ENCODE measurements at regions not wholly inside any gene's neighbourhood (a gene's known extent, or its start where the extent isn't known, plus 50 kb on each side); places are given as distances from the start of the nearest gene placed in this dataset.

DNA sequence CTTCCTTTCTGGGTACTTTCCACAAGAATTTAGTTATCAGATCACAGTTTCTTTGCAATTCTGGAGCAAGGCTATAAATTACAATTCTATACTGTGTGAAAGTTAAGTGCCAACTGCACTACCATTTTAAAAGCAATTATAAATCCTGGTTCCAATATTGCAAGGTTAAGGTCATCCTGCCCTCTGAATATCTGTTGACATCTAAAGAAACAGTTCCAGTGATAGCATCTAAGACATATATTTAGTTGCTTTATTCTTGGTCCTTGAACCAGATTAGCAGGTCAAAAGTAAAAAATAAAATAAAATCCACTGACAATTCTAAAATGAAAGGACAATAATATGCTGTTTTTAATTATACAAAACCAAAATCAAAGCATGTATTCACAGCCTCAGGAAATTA, 334.2 kb downstream of the ATXN7L3B start:
- no peak overlapping the region for H2AFZ ChIP-seq (ENCODE audit: low read depth, low read length)
- no peaks in the 10 kb centered on the region for H3K4me1 ChIP-seq (ENCODE audit: insufficient read depth, low read length)
- H3K9me3 ChIP-seq (ENCODE audit: low read length) = no peaks in the 10 kb centered on the region
- no peaks in the 10 kb centered on the region for H3K36me3 ChIP-seq (ENCODE audit: insufficient read depth, low read length)
- H3K27me3 ChIP-seq (ENCODE audit: insufficient read depth, low read length) = no peaks in the 10 kb centered on the region
- no peak overlapping the region for H3K4me3 ChIP-seq (ENCODE audit: low read length)

DNA sequence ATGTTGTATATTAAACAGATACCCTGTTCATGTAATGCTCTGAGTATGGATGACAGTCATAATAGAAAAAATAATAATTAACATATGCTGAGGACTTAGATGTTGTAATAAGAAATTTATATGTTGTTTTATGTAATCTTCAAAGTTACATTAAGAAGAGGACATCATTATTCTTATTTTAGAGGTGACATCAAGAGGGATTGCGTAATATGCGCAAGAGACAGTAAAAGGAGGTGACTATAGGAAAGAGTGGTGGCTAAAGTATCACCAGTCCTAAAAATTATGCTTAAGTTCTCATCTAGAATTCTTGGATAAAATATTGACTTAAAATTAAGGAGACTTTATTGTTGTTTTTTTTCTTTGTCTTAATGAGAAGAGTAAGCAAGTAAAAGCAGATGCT, 323.9 kb downstream of the KCNC2 start:
- no peaks in the 10 kb centered on the region for H3K36me3 ChIP-seq (ENCODE audit: insufficient read depth, low read length)
- no peak overlapping the region for H3K4me3 ChIP-seq (ENCODE audit: low read length)
- H3K27me3 ChIP-seq (ENCODE audit: insufficient read depth, low read length) = no peaks in the 10 kb centered on the region
- H3K4me1 ChIP-seq (ENCODE audit: insufficient read depth, low read length) = peaks cover 4% of the 10 kb centered on the region
- H3K9me3 ChIP-seq (ENCODE audit: low read length) = no peaks in the 10 kb centered on the region
- H2AFZ ChIP-seq (ENCODE audit: low read depth, low read length) = no peak overlapping the region

DNA sequence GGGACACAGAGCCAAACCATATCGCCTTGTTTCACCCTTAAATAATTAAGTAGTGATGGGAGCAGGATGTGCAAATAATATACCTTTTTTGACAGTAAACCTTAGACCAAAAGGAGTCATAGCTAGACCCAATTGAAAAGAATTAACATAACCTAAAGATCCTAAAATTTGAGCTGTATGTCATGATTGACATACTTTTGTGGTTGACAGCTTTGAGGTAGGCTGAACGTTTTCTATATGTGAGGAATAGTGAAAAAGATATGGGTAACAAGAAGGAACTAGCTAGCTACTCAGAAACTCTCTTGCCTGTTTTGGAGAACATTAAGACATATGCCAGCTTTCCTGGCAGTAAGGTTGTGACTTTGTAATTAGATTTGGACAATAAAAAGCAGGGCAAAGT, 320.6 kb downstream of the KCNC2 start:
- Histone ChIP-seq H3K27me3 (ENCODE audit: insufficient read depth, low read length) (no peaks in the 10 kb centered on the region), H3K36me3 (ENCODE audit: insufficient read depth, low read length) (no peaks in the 10 kb centered on the region), H3K9me3 (ENCODE audit: low read length) (no peaks in the 10 kb centered on the region), H2AFZ (ENCODE audit: low read depth, low read length) (no peak overlapping the region), H3K4me1 (ENCODE audit: insufficient read depth, low read length) (peaks cover 20% of the 10 kb centered on the region), H3K4me3 (ENCODE audit: low read length) (no peak overlapping the region)

DNA sequence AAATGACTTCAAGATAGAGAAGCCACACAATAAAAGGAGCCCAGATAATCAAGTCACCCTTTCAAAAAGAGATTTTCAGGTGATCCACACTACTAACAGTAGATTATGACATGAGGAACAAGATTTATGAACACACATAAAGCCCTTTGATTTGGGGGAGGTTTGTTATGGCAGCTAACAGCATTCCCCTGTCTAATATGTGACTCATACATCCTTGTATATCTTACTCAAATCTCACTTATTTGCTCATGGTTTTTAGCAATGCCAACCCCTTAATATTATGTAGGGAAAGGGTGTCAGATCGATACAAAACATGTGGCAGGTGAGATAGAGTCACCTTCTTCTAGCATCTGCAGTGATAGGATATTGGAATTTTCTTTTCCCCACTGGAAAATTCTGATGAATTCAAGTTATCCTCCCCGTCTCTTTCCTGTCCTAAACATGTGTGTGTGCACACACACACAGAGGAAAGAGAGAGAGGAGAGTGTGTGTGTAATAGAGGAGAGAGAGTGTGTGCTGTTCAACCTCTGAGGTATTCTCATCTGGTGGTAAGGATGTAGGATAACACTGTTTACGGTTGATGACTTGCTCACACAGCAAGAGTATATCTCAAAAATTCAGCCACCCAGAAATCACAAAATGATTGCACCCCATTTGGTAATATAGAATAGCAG, 319.9 kb downstream of the KCNC2 start:
- Histone ChIP-seq H3K9me3 (ENCODE audit: low read length) (no peaks in the 10 kb centered on the region), H3K27me3 (ENCODE audit: insufficient read depth, low read length) (no peaks in the 10 kb centered on the region), H3K4me3 (ENCODE audit: low read length) (no peak overlapping the region), H3K4me1 (ENCODE audit: insufficient read depth, low read length) (peaks cover 20% of the 10 kb centered on the region), H3K36me3 (ENCODE audit: insufficient read depth, low read length) (no peaks in the 10 kb centered on the region), H2AFZ (ENCODE audit: low read depth, low read length) (no peak overlapping the region)

DNA sequence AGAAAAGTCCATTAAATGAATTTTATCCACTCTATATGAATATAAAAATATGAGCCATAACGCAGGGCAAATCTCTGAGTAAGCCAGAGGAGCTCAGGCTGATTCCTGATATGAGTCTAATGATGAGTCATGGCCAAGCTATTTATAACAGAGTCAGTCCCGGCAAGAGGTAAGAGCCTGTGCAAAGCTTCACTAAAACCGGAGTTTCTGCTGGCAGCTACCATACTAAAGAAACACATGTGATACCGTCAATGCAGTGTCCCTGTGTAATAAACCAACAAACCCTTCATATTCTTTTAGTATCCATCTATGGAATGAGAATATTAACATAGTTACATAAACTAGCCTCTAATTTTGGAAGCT, 319.4 kb downstream of the KCNC2 start:
- no peaks in the 10 kb centered on the region for H3K27me3 ChIP-seq (ENCODE audit: insufficient read depth, low read length)
- H3K4me1 ChIP-seq (ENCODE audit: insufficient read depth, low read length) = peaks cover 20% of the 10 kb centered on the region
- H3K9me3 ChIP-seq (ENCODE audit: low read length) = no peaks in the 10 kb centered on the region
- no peak overlapping the region for H2AFZ ChIP-seq (ENCODE audit: low read depth, low read length)
- no peaks in the 10 kb centered on the region for H3K36me3 ChIP-seq (ENCODE audit: insufficient read depth, low read length)
- no peak overlapping the region for H3K4me3 ChIP-seq (ENCODE audit: low read length)

DNA sequence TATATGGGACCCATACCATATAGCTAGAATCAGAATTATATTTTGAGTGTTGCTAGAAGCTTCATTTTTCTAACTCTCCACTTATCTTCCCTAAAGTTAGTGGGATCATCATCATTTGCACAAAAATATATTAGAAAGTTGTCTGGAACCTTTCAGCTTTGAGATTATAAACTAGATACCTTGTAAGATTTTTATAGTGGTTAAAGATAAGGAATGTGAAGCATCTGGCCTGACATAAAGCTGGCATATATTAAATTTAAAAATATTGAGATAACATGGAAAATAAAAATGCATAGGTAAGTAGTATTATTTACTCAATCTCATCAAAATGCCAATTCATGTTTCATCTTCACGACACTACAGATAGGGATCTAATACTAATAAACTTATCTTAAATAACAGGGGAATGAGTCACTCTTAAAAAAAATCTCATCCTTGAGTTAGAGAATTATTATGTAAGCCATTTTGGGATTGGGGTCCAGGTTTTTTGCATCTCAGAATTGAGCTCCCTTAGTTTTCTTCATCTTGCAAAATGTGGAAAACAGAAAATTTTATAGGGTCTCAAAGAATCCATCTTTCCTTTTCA, 318.5 kb downstream of the KCNC2 start:
- Histone ChIP-seq H3K36me3 (ENCODE audit: insufficient read depth, low read length) (no peaks in the 10 kb centered on the region), H3K9me3 (ENCODE audit: low read length) (no peaks in the 10 kb centered on the region), H2AFZ (ENCODE audit: low read depth, low read length) (peak overlapping the region; percentile 38), H3K27me3 (ENCODE audit: insufficient read depth, low read length) (no peaks in the 10 kb centered on the region), H3K4me3 (ENCODE audit: low read length) (no peak overlapping the region), H3K4me1 (ENCODE audit: insufficient read depth, low read length) (peaks cover 20% of the 10 kb centered on the region)

DNA sequence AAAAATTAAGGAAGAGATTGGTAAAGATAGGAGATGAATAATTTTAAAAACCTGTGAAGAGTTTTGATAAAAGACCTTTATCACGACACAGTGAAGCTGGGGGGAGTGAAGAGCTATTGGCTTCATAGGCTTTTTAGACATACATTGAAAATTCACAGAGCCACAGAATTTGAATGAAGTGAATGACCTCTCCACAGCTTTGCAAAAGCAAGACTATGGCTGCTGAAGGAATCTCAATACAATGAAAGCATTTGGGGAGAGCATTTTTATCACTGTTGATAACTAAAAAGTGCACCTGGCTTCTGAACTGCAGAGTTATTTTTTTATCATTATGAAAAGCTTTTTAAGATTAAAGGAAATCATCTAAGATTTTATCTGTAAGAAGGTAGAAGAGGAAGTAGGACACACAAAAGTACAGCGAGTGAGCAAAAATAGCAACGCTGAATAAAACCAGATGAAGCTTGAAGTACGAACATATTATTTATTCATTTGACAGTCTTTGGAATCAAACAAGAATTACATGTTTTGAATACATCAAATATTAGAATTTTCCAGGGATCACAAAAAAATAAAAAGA, 317.5 kb downstream of the KCNC2 start:
- Histone ChIP-seq H3K4me3 (ENCODE audit: low read length) (no peak overlapping the region), H3K4me1 (ENCODE audit: insufficient read depth, low read length) (peaks cover 20% of the 10 kb centered on the region), H2AFZ (ENCODE audit: low read depth, low read length) (peak overlapping the region; percentile 38), H3K27me3 (ENCODE audit: insufficient read depth, low read length) (no peaks in the 10 kb centered on the region), H3K9me3 (ENCODE audit: low read length) (no peaks in the 10 kb centered on the region), H3K36me3 (ENCODE audit: insufficient read depth, low read length) (no peaks in the 10 kb centered on the region)

DNA sequence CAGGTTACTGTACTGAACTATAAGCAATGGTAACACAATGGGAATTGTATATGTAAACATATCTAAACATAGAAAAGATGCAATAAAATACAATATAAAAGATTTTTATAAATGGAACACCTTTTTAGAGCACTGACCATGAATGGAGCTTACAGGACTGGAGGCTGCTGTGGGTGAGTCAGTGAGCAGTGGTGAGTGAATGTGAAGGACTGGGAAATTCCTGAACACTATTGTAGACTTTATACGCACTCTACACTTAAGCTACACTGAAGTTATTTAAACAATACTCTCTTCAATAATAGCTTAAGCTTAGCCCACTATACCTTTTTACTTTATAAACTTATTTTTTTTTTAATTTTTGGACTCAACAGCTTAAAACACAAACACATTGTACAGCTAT, 313.5 kb downstream of the KCNC2 start:
- Histone ChIP-seq H2AFZ (ENCODE audit: low read depth, low read length) (no peak overlapping the region), H3K4me3 (ENCODE audit: low read length) (no peak overlapping the region), H3K27me3 (ENCODE audit: insufficient read depth, low read length) (no peaks in the 10 kb centered on the region), H3K4me1 (ENCODE audit: insufficient read depth, low read length) (peaks cover 27% of the 10 kb centered on the region), H3K36me3 (ENCODE audit: insufficient read depth, low read length) (no peaks in the 10 kb centered on the region), H3K9me3 (ENCODE audit: low read length) (no peaks in the 10 kb centered on the region)

DNA sequence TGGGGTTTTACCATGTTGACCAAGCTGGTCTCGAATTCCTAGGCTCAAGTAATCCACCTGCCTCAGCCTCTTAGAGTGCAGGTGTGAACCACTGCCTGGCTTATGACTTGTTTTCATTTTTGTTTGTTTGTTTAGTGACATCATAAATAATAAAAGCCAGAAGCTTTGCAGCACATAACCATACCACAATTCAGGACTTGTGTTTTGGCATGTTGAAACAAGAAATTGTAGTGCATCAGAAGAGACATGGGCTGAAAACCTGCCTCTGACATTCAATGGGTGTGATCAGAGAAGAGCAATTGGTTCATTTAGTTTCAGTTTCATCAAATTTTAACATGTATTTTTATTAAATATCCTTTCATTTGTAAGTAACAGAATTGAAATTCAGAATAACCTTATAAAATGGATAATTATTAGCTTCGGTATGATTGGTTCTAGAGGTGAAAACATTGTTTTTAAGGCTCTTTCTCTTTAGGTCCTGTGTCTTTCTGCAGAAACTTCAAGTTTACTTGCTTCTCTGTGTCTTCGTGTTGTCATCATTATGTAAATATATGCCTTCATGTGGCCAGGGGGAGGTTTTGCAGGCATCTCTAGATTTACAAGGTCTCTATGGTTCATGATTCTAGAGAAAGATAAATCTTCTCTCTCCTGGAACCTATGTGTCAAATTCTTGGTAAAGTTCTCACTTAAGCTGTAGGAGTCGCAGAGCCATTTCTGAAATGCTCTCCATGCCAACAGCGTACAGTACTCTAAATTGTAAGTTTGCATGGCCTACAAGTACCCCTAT, 312.0 kb downstream of the KCNC2 start:
- no peaks in the 10 kb centered on the region for H3K9me3 ChIP-seq (ENCODE audit: low read length)
- H3K4me3 ChIP-seq (ENCODE audit: low read length) = no peak overlapping the region
- no peak overlapping the region for H2AFZ ChIP-seq (ENCODE audit: low read depth, low read length)
- no peaks in the 10 kb centered on the region for H3K27me3 ChIP-seq (ENCODE audit: insufficient read depth, low read length)
- H3K4me1 ChIP-seq (ENCODE audit: insufficient read depth, low read length) = peaks cover 13% of the 10 kb centered on the region
- no peaks in the 10 kb centered on the region for H3K36me3 ChIP-seq (ENCODE audit: insufficient read depth, low read length)

DNA sequence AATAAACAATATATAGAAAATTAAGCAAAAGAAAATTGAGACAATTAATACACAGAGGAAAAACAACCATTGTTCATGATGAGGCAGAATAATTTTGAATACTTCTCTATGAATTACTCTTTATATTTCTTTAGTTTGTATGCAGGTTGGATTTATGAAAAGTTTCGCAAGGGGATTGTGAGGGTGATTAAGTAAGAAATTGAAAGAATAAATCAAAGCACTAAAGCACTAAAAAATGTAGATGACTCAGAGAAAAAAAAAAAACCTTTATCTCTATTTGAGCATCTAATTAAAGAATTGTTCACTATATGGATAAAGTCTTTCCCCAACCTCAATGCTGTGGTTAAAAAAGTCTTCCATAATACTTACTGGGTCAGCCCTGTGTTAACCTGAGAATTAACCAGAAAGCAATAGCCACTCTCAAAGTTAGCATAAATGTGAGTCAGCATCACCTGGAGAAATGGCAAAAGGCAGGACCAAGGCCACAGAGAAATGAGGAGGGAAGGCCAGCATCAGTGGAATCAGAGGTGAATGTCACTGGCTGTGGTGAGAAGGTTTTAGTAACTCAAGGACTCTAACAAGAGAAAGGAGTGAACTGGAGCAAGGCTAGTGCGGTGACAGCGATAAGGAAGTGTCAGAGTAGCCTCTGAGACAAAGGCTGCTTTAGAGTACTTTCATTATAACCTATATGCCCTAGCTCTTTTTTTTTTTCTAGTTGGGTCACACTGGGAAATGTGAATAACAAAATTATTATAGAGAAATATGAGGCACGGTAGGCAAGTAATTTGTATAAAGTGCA, 310.4 kb downstream of the KCNC2 start:
- H3K4me3 ChIP-seq (ENCODE audit: low read length) = no peak overlapping the region
- H3K4me1 ChIP-seq (ENCODE audit: insufficient read depth, low read length) = peaks cover 12% of the 10 kb centered on the region
- H3K9me3 ChIP-seq (ENCODE audit: low read length) = no peaks in the 10 kb centered on the region
- no peaks in the 10 kb centered on the region for H3K36me3 ChIP-seq (ENCODE audit: insufficient read depth, low read length)
- H2AFZ ChIP-seq (ENCODE audit: low read depth, low read length) = no peak overlapping the region
- H3K27me3 ChIP-seq (ENCODE audit: insufficient read depth, low read length) = no peaks in the 10 kb centered on the region

DNA sequence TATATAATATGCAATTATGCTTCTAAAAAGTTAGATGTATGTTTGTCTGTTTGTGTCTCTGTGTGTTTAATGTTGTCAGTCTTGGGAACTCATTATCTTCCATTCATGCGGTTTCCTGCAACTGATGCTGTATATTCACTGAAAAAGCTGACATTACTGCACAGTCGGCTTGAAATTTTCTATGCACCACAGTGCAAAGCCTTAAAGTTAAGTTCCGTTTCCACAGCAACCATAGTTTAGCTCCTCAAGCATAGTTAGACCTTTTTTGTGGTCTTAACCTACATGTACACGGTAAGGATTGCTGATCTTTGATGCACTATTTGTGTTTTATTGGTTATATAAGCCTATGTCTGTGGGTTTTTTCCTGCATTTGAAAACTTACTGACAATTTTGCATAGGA, 309.4 kb downstream of the KCNC2 start:
- Histone ChIP-seq H3K27me3 (ENCODE audit: insufficient read depth, low read length) (no peaks in the 10 kb centered on the region), H3K4me1 (ENCODE audit: insufficient read depth, low read length) (peaks cover 12% of the 10 kb centered on the region), H3K4me3 (ENCODE audit: low read length) (no peak overlapping the region), H3K9me3 (ENCODE audit: low read length) (no peaks in the 10 kb centered on the region), H2AFZ (ENCODE audit: low read depth, low read length) (no peak overlapping the region), H3K36me3 (ENCODE audit: insufficient read depth, low read length) (no peaks in the 10 kb centered on the region)

DNA sequence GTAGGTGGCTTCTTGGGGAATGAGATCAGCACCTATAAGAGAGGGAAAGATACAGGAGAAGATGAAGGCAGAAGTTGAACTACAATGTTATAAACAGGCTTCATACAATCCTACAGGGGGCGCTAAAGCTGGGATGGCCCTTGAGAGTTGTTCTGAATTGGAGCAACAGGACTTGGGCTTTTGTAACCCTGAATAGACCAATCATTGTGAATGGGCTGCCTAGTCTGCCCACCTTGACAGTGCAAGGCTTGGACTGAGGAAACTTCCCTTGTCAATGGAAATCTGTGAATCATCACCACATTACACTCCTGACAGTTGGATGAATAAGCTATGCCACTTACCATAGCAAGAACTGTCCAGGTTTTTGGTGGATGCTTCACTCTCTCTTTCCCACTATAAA, 306.1 kb downstream of the KCNC2 start:
- no peaks in the 10 kb centered on the region for H3K27me3 ChIP-seq (ENCODE audit: insufficient read depth, low read length)
- H3K4me1 ChIP-seq (ENCODE audit: insufficient read depth, low read length) = peaks cover 12% of the 10 kb centered on the region
- no peak overlapping the region for H3K4me3 ChIP-seq (ENCODE audit: low read length)
- no peaks in the 10 kb centered on the region for H3K36me3 ChIP-seq (ENCODE audit: insufficient read depth, low read length)
- no peak overlapping the region for H2AFZ ChIP-seq (ENCODE audit: low read depth, low read length)
- no peaks in the 10 kb centered on the region for H3K9me3 ChIP-seq (ENCODE audit: low read length)

DNA sequence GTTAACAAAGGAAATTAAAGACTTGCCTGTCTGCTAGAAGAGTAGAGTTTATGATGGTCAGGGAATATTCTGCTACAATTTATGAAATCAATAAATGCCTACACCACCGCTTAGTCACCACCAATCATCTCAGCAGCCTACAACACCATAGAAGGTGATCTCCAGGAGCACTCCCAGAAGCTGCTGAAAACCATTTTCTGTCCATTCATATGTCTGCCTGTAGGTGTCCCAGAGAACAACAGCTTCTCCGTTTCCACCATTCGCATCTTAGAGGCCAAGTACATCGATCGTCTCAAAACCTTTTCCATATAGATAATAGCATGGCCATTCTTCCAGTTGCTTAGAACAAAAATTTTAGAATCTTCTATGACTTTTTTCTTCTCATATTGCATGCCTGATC, 303.4 kb downstream of the KCNC2 start:
- Histone ChIP-seq H3K4me1 (ENCODE audit: insufficient read depth, low read length) (no peaks in the 10 kb centered on the region), H3K27me3 (ENCODE audit: insufficient read depth, low read length) (no peaks in the 10 kb centered on the region), H3K4me3 (ENCODE audit: low read length) (no peak overlapping the region), H3K36me3 (ENCODE audit: insufficient read depth, low read length) (no peaks in the 10 kb centered on the region), H2AFZ (ENCODE audit: low read depth, low read length) (no peak overlapping the region), H3K9me3 (ENCODE audit: low read length) (no peaks in the 10 kb centered on the region)
